ENCODE measurements at regions not wholly inside any gene's neighbourhood (a gene's known extent, or its start where the extent isn't known, plus 50 kb on each side); places are given as distances from the start of the nearest gene placed in this dataset.
"Not testable (repeated sequence)": the region's sequence is repeated elsewhere in the genome, so short reads cannot be mapped to it uniquely, and the experiment has no call there.

GRCh38 chr17:63082273-63082861 lies 116.3 kb downstream of the TANC2 start:
- peak; percentile 37 for DNase-seq

DNA sequence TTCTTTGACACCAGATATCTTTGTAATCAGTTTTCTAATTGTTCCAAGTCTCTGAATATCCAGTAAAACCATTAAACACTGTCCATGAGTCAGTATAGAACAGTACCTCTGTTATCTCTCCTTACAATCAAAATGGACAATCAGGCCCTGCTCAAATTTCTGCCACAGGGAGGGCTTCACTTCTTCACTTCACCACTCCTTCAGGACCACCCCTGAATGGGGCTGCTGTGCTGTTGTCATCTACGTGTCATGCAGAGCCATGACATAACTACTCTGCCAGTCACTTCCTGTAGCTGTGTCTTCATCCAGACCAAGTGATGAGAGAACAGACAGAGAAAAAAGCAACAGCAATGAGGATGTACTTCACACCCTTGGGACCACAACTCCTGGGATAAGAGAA lies 116.9 kb downstream of the TANC2 start:
- DNase-seq, result peak; percentile 38

DNA sequence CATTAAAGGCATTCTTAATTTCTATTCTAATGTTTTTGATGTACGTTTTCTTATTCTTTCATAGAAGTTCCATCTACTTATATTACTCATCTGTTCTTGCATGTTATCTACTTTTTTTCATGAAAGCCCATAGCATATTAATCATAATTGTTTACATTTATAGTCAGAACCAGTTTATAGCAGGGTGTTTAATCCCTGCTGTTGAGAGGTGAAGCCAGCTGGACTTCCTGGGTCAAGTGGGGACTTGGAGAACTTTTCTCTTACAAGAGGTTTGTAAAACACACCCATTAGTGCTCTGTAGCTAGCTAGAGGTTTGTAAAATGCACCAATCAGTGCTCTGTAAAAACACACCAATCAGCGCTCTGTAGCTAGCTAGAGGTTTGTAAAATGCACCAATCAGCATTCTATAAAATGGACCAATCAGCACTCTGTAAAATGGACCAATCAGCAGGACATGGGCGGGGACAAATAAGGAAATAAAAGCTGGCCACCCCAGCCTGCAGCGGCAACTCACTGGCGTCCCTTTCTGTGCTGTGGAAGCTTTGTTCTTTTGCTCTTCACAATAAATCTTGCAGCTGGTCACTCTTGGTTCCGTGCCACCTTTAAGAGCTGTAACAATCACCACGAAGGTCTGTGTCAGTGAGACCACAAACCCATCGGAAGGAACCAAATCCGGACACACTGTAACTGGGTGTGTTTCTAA lies 120.6 kb downstream of the TANC2 start:
- DNase-seq, result no peak

DNA sequence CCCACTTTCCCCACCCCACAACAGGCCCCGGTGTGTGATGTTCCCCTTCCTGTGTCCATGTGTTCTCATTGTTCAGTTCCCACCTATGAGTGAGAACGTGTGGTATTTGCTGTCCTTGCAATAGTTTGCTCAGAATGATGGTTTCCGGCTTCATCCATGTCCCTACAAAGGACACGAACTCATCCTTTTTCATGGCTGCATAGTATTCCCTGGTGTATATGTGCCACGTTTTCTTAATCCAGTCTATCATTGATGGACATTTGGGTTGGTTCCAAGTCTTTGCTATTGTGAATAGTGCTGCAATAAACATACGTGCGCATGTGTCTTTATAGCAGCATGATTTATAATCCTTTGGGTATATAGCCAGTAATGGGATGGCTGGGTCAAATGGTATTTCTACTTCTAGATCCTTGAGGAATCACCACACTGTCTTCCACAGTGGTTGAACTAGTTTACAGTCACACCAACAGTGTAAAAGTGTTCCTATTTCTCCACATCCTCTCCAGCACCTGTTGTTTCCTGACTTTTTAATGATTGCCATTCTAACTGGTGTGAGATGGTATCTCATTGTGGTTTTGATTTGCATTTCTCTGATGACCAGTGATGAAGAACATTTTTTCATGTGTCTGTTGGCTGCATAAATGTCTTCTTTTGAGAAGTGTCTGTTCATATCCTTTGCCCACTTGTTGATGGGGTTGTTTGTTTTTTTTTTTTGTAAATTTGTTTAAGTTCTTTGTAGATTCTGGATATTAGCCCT lies 124.5 kb downstream of the TANC2 start:
- not testable (repeated sequence) for DNase-seq

DNA sequence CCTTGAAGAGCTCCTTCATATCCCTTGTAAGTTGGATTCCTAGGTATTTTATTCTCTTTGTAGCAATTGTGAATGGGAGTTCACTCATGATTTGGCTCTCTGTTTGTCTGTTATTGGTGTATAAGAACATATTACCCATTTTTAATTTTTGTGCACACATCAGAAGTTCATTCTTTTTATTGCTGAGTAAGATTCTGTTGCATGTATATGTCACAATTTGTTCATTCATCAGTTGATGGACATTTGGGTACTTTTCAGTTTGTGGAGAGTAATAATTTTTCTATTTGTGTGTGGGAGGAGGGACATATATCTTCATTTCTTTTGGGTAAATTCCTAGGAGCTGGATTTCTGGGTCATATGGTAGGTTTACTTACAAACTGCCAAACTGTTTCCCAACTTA lies 125.9 kb downstream of the TANC2 start:
- not testable (repeated sequence) for DNase-seq

- no peak for DNase-seq
Observed at GRCh38 chr17:63094631-63095030, 128.6 kb downstream of the TANC2 start.

GRCh38 chr17:63095459-63095858 lies 129.4 kb downstream of the TANC2 start:
- DNase-seq, result no peak

DNA sequence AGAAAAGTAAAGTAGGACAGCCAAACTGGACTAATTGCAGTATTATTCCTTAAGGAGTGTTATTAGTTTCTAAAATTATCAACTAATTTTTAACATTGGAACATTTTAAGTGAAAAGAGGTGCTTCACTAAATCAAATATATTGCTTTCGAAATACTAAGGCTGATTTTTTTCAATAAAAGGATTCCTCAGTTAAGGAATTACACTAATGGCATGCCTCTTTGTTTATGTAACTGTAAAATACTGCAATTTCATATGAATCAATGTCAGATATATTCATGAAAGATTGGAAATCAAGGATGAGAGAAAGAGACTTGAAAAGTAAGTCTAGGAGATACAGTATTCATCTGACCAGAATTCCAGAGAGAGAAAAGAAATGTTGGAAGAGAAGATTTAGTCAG lies 129.8 kb downstream of the TANC2 start:
- DNase-seq, result no peak

- peak; percentile 33 for DNase-seq
Observed at GRCh38 chr17:63096426-63096825, 130.4 kb downstream of the TANC2 start.

DNA sequence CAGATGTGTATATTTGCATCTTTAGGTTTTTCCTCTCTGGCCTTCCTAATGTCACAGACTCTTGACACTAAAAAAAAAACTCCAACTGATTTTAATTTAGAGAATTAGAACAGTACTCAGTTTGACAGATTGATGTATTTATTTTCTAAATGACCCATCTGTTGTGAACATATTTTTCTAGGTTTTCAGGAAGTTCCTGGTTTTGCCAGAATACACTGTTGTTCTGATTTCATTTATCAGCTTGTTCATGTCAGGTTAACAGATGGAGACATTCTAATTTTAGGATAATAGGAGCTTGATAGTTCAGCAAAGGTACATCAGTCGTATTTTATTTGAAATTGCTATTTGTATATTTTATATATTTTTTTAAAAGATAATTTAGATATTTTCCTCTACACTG lies 133.4 kb downstream of the TANC2 start:
- DNase-seq, result no peak

DNA sequence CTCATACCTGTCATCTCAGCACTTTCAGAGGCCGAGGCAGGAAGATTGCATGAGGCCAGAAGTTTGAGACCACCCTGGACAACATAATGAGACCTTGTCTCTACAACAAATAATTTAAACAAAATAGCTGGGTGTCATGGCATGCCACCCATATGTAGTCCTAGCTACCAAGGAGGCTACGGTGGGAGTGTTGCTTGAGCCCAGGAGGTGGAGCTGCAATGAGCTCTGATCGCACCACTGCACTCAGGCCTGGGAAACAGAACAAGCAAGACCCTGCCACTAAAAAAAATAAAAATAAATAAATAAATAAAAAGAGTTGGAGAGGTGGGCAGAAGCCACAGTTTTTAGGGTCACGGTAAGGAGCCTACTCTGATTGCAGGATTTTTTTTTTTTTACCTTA lies 136.0 kb downstream of the TANC2 start:
- no peak for DNase-seq

GRCh38 chr17:63106050-63106449 lies 140.0 kb downstream of the TANC2 start:
- DNase-seq, result no peak

DNA sequence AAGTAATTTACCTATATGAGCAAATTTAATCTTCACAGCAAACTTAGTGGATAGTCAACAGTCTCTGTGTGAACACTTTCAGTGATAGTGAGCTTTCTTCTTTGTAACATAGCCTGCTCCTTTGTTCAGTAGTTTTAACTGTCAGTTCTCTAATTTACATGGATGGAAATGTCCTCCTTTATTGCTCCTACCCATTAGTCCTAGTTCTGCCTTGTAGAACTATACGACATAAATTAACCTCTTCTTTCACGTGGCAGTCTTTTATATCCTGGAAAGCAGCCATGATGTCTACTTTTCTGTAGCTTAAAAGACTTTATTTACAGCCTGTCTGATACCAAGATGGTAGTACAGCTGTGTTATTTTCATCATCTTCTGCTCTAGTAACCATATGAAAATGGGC lies 143.6 kb downstream of the TANC2 start:
- DNase-seq, result no peak

DNA sequence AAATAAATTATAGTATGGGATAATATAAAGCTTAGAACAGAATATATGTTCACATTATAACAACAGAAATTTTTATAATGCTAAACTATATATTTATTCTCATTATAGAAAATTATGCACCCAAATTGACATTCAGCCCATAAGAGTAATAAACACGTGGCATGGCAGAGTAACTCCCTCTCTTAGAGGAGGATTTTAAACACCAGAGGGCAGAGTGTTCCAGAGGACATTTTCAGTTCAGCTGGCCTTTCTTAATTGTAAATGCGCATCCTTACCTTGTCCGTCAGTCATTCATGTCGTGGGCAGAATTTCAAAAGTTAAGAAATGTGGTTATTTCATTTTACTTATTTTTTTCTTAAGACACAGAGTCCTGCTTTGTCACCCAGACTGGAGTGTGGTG lies 147.1 kb downstream of the TANC2 start:
- DNase-seq, result no peak

DNA sequence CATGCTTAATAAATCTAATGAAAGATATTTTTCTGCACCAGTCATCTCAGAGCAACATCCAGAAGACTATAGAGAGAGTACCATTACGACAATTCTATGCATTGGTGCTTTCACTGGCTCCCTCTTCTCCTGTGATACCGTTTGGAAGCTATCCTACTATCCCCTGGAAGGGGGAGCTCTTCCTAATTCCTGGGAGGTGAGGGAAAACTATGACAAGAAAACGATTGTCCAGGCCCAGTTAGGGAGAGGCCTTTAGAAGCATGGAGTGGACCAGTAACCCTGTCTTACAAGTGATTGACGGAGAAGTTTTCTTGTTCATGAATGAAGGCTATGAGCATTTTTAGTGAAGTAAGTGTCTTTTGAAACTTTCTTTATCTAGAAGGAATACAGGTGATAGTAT lies 150.2 kb downstream of the TANC2 start:
- DNase-seq, result no peak

DNA sequence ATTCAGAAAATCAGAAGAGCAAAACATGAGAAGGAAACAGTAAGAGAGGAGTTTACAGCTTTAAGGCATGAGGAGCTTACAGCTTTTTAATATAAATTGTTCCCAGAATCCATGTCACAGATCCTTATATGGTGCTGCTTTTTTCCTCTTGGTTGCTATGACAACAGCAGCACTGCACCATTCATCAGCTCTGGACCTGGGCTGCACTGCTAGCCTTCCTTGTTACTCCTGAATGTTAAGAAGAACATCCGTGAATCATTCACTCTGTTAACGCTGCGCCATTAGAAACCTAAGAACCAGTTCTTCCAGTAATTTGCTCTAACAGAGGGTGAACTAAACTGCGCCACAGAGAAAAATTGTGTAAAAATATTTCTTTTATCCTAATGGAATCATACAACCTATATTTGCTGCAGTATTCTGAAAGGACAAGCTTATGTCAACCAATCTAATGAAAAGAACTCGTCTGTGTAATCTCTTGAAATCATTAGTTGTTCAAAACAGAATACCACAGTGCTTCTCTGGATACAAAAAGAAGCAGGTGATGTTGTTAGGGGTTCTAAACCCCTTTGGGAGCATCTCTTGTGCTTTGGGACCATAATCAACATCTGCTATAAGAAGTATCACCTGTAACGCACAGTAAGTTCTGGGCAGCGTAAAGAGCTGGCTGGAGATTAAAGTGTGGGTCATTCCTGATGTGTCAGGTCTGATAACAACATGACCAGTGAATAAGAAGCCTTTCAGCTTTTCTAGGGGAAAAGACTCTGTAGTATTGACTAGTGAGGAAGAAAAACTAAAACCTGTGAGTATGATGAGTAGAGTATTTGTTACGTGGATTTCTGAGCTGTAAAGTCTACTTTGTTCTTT lies 151.2 kb downstream of the TANC2 start:
- peak; percentile 60 for DNase-seq

DNA sequence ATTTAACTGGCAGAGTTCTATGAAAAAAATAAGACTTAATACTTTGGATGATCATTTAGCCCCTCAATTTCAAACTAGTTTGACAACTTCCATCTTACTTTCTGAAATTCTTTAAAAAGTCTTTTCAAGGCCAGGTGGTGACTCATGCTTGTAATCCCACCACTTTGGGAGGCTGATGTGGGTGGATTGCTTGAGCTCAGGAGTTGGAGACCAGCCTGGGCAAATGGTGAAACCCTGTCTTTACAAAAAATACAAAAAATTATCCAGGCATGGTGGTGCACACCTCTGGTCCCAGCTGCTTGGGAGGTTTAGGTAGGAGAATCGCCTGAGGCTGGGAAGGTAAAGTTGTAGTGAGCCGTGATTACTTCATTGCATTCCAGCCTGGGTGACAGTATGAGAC lies 154.4 kb downstream of the TANC2 start:
- peak; percentile 44 for DNase-seq

DNA sequence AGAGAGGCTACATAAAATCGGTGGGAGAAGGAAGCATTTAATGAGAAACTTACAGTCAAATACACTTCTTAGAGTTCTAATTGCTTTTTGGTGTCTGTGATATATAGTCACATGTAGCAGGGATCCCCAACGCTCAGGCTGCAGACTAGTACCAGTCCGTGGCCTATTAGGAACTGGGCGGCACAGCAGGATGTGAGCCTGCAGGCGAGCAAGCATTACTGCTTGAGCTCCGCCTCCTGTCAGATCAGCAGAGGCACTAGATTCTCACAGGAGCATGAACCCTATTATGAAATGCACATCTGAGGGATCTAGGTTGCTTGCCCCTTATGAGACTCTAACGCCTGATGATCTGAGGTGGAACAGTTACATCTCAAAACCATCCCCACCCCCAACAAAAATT lies 158.5 kb downstream of the TANC2 start:
- no peak for DNase-seq

DNA sequence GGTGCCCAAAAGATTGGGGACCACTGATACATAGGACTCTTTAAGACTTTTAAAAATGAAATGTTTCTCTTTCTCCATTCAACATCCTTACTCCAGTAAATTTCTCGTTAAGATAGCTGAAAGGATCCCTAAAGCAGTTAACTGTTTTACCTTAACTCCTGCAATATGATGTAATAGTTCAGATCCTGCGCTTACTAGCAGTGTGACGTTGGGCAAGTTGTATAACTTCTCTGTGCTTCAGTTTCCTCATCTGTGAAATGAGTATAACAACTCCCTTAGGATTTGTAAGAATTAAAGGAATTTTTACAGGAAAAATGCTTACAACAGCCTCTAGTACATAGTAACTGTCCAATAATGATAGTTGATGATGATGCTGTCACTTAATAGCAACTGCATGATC lies 158.9 kb downstream of the TANC2 start:
- no peak for DNase-seq

DNA sequence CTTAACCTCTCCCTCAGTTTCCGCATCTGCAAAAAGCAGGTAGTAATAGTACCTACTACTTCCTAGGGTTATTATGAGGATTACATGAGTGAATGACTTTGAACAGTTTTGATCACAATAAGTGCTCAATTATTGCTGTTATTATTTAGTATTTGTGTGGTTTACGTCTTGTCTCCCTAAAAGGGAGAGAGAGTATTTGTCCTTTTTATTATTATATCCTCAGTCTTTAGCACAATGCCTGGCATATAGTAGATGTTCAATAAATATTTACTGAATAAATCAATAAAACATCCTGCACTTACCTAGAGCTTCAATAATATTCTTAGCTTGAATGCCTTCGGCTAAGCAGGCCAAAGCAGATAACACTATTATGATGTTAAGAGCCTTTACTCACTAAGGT lies 160.0 kb downstream of the TANC2 start:
- no peak for DNase-seq

- DNase-seq, result no peak
Observed at GRCh38 chr17:63126607-63127006, 160.6 kb downstream of the TANC2 start.

- no peak for DNase-seq
Observed at GRCh38 chr17:63132459-63132911, 166.4 kb downstream of the TANC2 start.

- no peak for DNase-seq
Observed at GRCh38 chr17:63133491-63133890, 167.5 kb downstream of the TANC2 start.

Measured in fibroblast of skin of abdomen (primary cell).